ENCODE measurements at regions not wholly inside any gene's neighbourhood (a gene's known extent, or its start where the extent isn't known, plus 50 kb on each side); places are given as distances from the start of the nearest gene placed in this dataset.

GRCh38 chr10:108911814-108912541, 1011.3 kb downstream of the XPNPEP1 start:
- no peak for DNase-seq

DNA sequence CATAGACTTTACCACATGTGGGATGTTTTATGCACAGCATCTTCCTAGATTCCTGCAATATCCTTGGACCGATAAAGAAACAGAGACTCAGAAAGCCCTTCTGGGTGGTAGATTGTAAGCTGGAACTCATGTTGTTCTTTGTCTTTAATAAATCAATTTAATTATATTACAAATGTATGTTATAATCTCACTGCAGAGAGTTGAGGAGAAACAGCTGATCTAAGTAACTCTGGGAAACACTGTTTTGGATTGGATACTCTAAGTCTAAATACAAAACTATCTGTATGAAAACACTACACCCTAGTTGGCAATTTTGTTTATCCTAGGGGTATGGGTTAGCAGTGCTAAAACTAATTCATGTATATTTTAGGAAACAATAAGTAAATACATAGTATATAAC, 1015.2 kb downstream of the XPNPEP1 start:
- DNase-seq = no peak

DNA sequence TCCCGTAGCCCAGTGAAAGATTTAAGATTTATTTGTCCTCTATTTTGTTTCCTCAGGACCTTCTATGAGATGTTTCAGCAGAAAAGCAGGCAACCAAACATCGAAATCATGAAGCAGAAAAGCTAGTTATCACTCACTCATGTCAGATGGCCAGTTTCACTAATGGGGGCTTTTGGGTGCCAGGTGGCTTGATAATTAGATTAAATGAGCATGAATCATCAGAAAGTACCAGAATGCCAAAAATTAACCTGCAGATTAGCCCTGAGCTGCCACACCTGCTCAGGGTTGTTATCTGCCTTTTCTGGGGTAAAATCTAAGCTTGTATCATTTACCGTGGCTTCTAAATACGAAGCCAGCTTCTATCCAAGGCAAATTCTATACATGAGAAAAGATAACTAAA, 1017.5 kb downstream of the XPNPEP1 start:
- DNase-seq = no peak

DNA sequence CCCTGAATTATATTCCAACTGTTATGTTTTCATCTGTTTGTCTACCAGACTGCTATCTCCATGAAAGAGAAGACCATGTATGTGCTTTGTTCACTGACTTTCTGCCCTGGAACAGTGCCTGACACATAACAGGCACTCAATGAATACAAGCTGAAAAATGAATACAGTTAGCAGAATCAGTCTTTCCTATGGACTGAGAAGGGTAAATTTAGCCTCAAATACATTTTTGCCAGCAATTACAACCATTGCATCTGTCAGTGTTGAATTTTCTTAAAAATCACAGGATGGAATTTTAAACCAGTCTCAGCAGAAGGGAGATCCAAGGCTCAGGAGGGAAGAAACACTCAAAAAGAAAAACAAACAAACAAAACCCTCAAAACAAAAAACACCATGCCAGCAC, 1018.1 kb downstream of the XPNPEP1 start:
- no peak for DNase-seq

DNA sequence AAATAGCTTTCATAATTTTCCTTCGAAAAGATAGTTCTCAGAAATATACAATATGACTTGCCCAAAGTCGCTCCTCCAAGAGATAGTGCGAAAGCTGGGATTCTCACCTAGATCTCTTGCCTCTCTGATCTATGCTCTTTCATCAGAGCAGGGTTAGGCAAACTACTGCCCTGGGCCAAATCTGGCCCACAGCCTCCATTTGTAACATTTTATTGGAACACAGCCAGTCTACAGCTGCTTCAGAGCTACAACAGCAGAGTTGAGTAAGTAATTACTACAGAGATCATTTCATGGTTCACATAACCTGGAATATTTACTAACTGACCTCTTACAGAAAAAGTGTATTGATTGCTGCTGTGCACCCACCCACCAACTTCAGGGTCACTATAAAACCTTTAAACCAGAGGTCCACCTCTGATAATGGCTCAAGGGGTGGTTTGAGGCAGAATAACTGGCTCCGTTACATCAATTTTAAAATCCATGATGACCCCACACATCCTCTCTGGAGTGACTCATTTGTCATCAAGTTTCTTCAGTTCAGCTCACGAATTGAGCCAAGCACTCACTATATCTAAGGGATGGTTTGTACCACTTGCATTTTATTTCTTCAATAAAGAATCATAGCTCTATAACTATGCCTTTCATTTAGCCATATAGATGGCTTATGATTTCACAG, 1019.0 kb downstream of the XPNPEP1 start:
- DNase-seq = no peak

DNA sequence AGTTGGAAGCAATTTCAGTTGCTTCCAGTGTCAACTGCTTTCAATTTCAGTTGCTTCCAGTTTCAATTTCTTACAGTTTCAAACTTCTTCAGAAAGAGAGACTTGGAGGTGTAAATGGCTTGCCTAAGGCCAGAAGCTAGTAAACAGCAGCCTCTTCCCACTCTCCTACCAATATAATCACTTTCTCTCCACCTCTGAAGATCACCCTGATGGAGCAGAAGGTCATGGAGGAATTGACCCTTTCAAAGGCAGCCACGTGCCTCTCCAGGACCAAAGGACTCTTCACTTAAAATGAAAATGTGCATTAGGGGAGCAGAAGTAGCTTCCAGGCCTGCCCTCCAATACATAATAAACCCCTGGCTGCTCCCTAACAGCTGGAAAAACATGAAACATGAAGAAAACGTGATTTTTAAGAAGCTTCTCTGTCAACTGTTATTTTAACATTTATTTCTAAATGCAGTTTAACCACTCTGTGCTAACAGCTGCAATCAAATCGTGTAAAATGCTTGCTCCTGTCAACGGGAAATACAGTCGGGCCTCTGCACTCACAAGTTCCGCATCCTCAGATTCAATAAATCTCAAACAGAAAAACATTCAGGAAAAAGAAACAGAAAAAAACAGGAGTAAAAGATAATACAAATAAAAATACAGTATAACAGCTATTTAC, 1020.6 kb downstream of the XPNPEP1 start:
- no peak for DNase-seq

GRCh38 chr10:108901781-108902618, 1021.3 kb downstream of the XPNPEP1 start:
- DNase-seq = no peak

DNA sequence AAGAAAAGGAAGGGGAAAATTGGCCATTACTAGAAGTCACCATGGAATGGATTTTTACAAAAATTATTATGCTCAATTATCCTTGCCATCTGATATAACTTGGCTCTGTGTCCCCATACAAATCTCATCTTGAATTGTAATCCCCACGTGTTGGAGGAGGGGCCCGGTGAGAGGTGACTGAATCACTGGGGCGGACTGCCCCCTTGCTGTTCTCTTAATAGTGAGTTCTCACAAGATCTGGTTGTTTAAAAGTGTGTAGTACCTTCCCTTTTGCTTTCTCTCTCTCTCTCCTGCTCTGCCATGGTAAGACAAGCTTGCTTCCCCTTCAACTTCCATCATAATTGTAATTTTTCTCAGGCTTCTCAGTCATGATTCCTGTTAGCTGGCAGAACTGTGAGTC, 1023.6 kb downstream of the XPNPEP1 start:
- no peak for DNase-seq

GRCh38 chr10:108894402-108895301, 1028.7 kb downstream of the XPNPEP1 start:
- DNase-seq = no peak

- no peak for DNase-seq
Observed at GRCh38 chr10:108877095-108877561, 1046.2 kb downstream of the XPNPEP1 start.

GRCh38 chr10:108872854-108873253, 1050.5 kb downstream of the XPNPEP1 start:
- no peak for DNase-seq

DNA sequence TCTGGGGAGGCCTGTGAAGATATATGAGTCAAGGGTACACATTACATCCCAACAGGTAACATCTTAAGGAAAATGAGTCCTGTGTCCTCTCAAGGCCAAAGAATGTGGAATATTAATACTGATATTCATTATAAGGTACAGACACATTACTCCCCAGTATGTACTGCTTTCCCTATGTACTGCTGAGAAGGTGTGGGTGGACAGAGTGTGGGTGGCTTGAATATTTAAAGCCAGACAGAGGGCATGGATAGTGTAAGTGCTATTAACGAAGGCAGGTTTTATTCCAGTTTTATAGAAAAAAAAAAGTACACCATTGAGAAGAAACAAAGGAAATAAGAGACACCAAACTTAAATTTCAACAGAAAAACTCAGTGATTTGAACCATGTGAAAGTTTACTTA, 1054.4 kb downstream of the XPNPEP1 start:
- no peak for DNase-seq

GRCh38 chr10:108862676-108863350, 1060.5 kb downstream of the XPNPEP1 start:
- no peak for DNase-seq

DNA sequence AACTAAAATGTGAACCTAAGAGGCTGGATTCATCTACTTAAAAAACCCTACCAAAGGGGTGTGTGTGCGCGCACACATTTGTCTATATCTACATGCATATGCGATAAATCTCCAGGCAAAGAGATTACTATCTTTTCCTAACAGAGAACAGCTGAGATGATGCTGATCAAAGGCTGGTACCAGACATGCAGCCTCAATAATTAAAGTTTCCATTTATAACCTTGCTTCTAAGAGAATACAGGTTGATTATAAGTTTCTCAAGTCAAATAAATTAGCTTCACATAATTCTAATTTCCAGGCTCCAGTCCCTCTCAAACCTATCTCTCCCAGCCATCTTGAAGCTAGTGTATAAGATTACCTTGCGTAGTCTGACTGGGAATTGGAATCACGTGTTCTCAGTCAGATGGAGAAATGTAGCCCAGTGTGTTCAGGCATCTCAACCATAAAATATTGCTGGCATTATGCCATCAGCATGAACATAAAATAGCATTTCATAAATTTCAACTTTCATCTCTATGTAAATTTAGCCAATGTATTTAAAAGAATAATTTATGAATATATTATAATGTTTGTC, 1062.0 kb downstream of the XPNPEP1 start:
- DNase-seq = no peak

- no peak for DNase-seq
Observed at GRCh38 chr10:108852211-108852610, 1071.1 kb downstream of the XPNPEP1 start.

GRCh38 chr10:108850138-108850854, 1073.0 kb downstream of the XPNPEP1 start:
- DNase-seq = no peak

GRCh38 chr10:108849688-108850087, 1073.6 kb downstream of the XPNPEP1 start:
- no peak for DNase-seq

- DNase-seq = no peak
Observed at GRCh38 chr10:108849186-108849585, 1074.1 kb downstream of the XPNPEP1 start.

DNA sequence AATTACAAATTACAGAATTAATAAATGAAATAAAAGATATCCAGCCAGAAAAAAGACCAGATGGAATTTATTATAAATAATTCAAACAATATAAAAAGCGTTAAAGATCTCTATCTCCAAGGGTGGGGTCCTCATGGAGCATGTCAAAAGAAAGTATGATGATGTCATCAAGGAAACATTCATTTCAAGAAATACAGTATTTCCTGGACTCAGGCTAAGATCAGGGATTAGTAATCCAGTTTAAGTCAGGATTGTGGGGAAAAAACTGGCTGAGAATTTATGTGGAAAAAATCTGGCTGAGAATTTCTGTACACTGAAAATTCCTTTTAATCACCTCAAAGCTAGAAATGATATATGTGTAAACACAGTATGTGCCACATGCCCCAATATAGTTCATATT, 1075.3 kb downstream of the XPNPEP1 start:
- DNase-seq = no peak

DNA sequence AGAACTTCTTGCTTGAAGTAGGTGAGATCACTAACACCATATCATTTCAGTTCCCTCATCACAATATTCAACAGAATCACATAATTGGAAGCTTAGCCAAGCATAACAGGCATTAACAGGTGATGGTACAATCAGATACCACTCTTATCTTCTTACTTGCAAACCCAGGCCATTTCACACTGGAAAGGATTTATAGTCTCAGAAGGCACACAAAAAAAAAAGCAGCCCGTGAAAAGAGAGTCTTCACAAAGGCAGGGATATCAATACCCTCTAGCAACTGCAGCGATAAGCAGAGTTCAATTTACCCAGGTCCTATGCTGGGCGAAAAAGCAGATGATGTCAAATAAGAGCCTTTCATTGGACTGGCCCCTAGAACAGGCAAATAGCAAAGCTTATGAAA, 1082.4 kb downstream of the XPNPEP1 start:
- DNase-seq = no peak
